ENCODE measurements at regions not wholly inside any gene's neighbourhood (a gene's known extent, or its start where the extent isn't known, plus 50 kb on each side); places are given as distances from the start of the nearest gene placed in this dataset.

- TF ChIP-seq EZH2 (IDR thresholded peaks at IDR 0.05; ENCODE audit: borderline replicate concordance, insufficient read depth, low read depth, low read length, poor library complexity, severe bottlenecking): no peak
- no peak for TF ChIP-seq CTCF (IDR thresholded peaks at IDR 0.05)
Observed at GRCh38 chr1:234692966-234693580, 83.1 kb upstream of the IRF2BP2 start.
